Esophagus muscularis mucosa (tissue), 4 donors: ENCODE measurements at regions not wholly inside any gene's neighbourhood (a gene's known extent, or its start where the extent isn't known, plus 50 kb on each side); places are given as distances from the start of the nearest gene placed in this dataset.

Experiments
- DNase-seq: peaks from one replicate; pipeline ENCODE4 v3.0.0-alpha.2; 2017; ENCODE audit errors: extremely low spot score
- H3K27ac ChIP-seq, 4 donors: fragments of 200-600 bp; sonication (generic); replicated peaks in 1 of 4; 1 replicate in 3 of 4; 2 replicates in 1 of 4; pipeline ENCODE4 v1.5.1; 2016 to 2019; ENCODE audit warnings: mild to moderate bottlenecking in 1 of 4
- H3K27me3 ChIP-seq, 4 donors: fragments of 200-600 bp; sonication (generic); one replicate each; pipeline versions ENCODE4 v1.5.1 to v1.6.0; 2016 to 2019
- H3K36me3 ChIP-seq, 4 donors: fragments of 200-600 bp; sonication (generic); one replicate each; pipeline ENCODE4 v1.5.1; 2016 to 2019
- H3K4me1 ChIP-seq, 4 donors: fragments of 200-600 bp; sonication (generic); one replicate each; pipeline ENCODE4 v1.5.1; 2016 to 2019
- H3K4me3 ChIP-seq, 4 donors: fragments of 200-600 bp; sonication (generic); 1 replicate in 2 of 4; 2 replicates in 2 of 4; pipeline ENCODE4 v1.5.1; 2016 to 2019; ENCODE audit warnings: mild to moderate bottlenecking in 4 of 4, moderate library complexity in 1 of 4
- H3K9me3 ChIP-seq, 4 donors: fragments of 200-600 bp; sonication (generic); 1 replicate in 3 of 4; 2 replicates in 1 of 4; pipeline ENCODE4 v1.5.1; 2016 to 2019
- EP300 ChIP-seq: sonication (generic); formaldehyde crosslinking; IDR thresholded peaks from one replicate; pipeline ENCODE4 v1.6.1; 2017; ENCODE audit warnings: antibody characterized with exemption
- POLR2A ChIP-seq: fragments of 450-650 bp; IDR thresholded peaks from one replicate; pipeline ENCODE4 v1.6.1; 2017; ENCODE audit warnings: antibody characterized with exemption, moderate library complexity, mild to moderate bottlenecking, low read depth
- POLR2AphosphoS5 ChIP-seq, 2 donors: sonication (generic); formaldehyde crosslinking; IDR thresholded peaks; one replicate each; pipeline ENCODE4 v1.6.1; 2017; ENCODE audit warnings: antibody characterized with exemption in 2 of 2
- WGBS: methylation state at CpG from one replicate; pipeline ENCODE4 v1.1.5; 2018; 5-methylcytosine and 5-hydroxymethylcytosine counted together
- intact Hi-C: fragments of 100-400 bp; cut with DNase I; formaldehyde crosslinking; loops from one replicate; pipeline ENCODE4 v1.15.1; 2023
- TF ChIP-seq, protein P1 (sequence below), 3 experiments: fragments of 200-600 bp in 2 of 3; fragments of 450-650 bp in 1 of 3; sonication (generic) in 2 of 3; IDR thresholded peaks; one replicate each; pipeline ENCODE4 v1.5.1; 2017 to 2019; ENCODE audit warnings: antibody characterized with exemption in 3 of 3, mild to moderate bottlenecking in 2 of 3, moderate library complexity in 1 of 3

DNA sequence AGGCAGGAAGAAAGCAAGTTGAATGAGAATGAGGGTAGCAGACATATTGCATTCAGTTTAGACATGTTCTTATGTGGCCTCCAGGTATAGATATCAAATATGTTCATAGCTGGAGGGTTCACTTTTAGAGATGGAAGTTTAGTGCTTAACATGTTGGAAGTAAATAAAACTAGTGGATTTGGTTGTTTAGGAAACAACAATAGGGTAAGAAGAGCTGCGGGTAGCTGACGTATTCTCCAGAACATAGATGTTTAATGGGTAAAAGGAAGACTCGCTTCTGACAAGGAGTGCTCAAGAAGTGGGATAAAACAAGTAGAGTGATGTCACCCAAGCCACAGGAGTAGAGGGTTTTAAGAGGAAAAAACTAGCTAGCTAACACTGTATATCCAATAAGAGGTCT lies 128.4 kb upstream of the COL21A1 start:
- H3K4me1 ChIP-seq, result peaks cover 37 to 66% (median 60%) of the 10 kb centered on the region in 4 donors
- peak overlapping the region; percentile 90 to 94 (median 90) for H3K27ac ChIP-seq
- TF ChIP-seq POLR2A (no peak), POLR2AphosphoS5 (IDR thresholded peaks at IDR 0.05) (no peak), EP300 (no peak)
- TF ChIP-seq, protein P1, sequence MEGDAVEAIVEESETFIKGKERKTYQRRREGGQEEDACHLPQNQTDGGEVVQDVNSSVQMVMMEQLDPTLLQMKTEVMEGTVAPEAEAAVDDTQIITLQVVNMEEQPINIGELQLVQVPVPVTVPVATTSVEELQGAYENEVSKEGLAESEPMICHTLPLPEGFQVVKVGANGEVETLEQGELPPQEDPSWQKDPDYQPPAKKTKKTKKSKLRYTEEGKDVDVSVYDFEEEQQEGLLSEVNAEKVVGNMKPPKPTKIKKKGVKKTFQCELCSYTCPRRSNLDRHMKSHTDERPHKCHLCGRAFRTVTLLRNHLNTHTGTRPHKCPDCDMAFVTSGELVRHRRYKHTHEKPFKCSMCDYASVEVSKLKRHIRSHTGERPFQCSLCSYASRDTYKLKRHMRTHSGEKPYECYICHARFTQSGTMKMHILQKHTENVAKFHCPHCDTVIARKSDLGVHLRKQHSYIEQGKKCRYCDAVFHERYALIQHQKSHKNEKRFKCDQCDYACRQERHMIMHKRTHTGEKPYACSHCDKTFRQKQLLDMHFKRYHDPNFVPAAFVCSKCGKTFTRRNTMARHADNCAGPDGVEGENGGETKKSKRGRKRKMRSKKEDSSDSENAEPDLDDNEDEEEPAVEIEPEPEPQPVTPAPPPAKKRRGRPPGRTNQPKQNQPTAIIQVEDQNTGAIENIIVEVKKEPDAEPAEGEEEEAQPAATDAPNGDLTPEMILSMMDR (IDR thresholded peaks at IDR 0.05), result no peak

DNA sequence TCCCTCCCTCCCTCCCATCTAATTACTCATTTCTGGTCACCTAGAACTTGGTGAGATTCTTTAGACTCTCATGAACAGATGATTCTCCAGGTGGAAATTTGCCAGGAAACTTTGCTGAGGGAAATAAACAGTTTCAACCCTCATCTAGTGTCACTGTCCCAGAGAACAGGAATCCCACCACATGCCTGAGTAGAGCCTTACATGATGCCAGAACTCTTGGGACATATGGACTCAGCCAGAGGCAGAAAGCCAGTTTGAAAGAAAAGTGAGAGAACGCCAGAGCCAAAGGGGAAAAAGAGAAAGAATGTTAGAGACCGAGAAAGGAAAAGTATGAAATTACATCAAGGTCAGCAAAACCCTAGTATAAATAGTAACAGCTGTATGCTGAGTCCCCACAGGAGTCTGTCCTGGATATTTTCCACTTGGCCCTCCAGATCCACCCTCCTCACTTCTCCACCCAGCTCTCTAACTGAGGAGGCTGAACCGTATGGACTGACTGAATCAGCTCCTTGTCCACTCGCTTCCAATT lies 127.5 kb upstream of the COL21A1 start:
- TF ChIP-seq EP300 (no peak), POLR2AphosphoS5 (IDR thresholded peaks at IDR 0.05) (peak; percentile 75), POLR2A (no peak)
- TF ChIP-seq, protein P1 (IDR thresholded peaks at IDR 0.05), result no peak
- peaks cover 41 to 69% (median 64%) of the 10 kb centered on the region in 4 donors for H3K4me1 ChIP-seq
- no peaks in the 10 kb centered on the region for H3K9me3 ChIP-seq
- no peaks in the 10 kb centered on the region for H3K27me3 ChIP-seq
- peak overlapping the region; percentile 90 to 94 (median 90) for H3K27ac ChIP-seq
- no peak for DNase-seq
- H3K4me3 ChIP-seq, result peak overlapping the region in 3 of 4 donors; percentile 13 to 19 (median 15)
- 13% methylated on average over 4 of the region's 4 CpGs for WGBS
- H3K36me3 ChIP-seq, result no peaks in the 10 kb centered on the region
- intact Hi-C loops, result loop anchor here (2.0 to 10.0 kb wide), 3 partner anchors 62 to 166 kb away; no protein-coding TSS in a partner anchor

More for the DNA sequence above, 128.4 kb upstream of the COL21A1 start:
- intact Hi-C loops, result loop anchor here (2.0 to 10.0 kb wide), 3 partner anchors 61 to 165 kb away; no protein-coding TSS in a partner anchor
- Histone ChIP-seq H3K36me3 (no peaks in the 10 kb centered on the region), H3K4me3 (no peak overlapping the region), H3K9me3 (no peaks in the 10 kb centered on the region), H3K27me3 (no peaks in the 10 kb centered on the region)
- no peak for DNase-seq
- WGBS, result 97% methylated on average over 3 of the region's 3 CpGs

DNA sequence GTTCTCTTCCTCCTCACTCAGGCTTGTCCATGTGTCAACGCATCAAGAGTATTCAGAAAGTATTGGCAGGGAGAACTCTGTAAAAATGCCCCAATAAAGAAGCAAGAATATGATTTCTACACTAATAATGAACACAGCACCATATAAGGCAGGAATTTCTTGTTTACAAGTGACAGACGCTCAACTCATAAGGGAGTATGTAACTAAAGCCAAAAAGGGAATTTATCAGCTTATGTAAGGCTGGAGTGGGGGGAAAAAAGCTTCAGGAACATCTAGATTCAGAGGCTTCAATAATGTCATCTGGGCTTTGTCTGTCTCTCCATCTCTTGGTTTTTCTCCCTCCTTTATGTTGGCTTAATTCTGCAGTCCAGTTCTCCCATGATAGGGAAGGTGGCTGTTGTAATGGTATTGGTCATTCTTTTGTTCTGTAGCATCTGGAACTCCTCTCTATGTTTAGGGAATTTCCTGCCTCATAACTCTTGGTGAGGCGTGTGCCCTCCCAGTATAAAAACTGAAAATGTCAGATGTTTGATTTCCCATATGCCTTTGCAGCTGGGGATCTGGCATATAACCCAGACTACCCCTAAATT lies 125.1 kb upstream of the COL21A1 start:
- WGBS, result 59% methylated on average over 3 of the region's 3 CpGs
- Histone ChIP-seq H3K9me3 (no peaks in the 10 kb centered on the region), H3K27me3 (no peaks in the 10 kb centered on the region), H3K4me3 (no peak overlapping the region), H3K4me1 (peaks cover 64 to 88% (median 86%) of the 10 kb centered on the region in 4 donors), H3K36me3 (no peaks in the 10 kb centered on the region), H3K27ac (peak overlapping the region; percentile 90 to 94 (median 90))
- TF ChIP-seq, protein P1 (IDR thresholded peaks at IDR 0.05), result no peak
- TF ChIP-seq POLR2AphosphoS5 (IDR thresholded peaks at IDR 0.05), result no peak
- TF ChIP-seq POLR2A, result no peak
- TF ChIP-seq EP300, result no peak
- intact Hi-C loops, result loop anchor here (10.0 kb wide), 1 partner anchor 112 kb away; no protein-coding TSS in a partner anchor
- DNase-seq, result no peak

GRCh38 chr6:56370561-56371211 lies 123.3 kb upstream of the COL21A1 start:
- Histone ChIP-seq H3K36me3 (no peaks in the 10 kb centered on the region), H3K27ac (peak overlapping the region; percentile 90 to 94 (median 90)), H3K4me3 (peak overlapping the region in 3 of 4 donors; percentile 17 to 41 (median 21)), H3K4me1 (peaks cover 58 to 96% (median 93%) of the 10 kb centered on the region in 4 donors), H3K9me3 (no peaks in the 10 kb centered on the region), H3K27me3 (no peaks in the 10 kb centered on the region)
- TF ChIP-seq, protein P1 (IDR thresholded peaks at IDR 0.05), result no peak
- TF ChIP-seq POLR2AphosphoS5 (IDR thresholded peaks at IDR 0.05), result peak; percentile 67 to 81
- no peak for DNase-seq
- intact Hi-C loops, result loop anchor here (10.0 kb wide), 1 partner anchor 114 kb away; no protein-coding TSS in a partner anchor
- 18% methylated on average over 2 of the region's 2 CpGs for WGBS
